Neural progenitor cell (in vitro differentiated cells): ENCODE measurements at regions not wholly inside any gene's neighbourhood (a gene's known extent, or its start where the extent isn't known, plus 50 kb on each side); places are given as distances from the start of the nearest gene placed in this dataset.

ENCODE experiments used
- DNase-seq: peaks from one replicate; pipeline ENCODE4 v3.0.0-alpha.2; 2016; ENCODE audit warnings: low spot score
- H2AFZ ChIP-seq: fragments of 200-600 bp; sonication (generic); replicated peaks from 2 replicates; pipeline ENCODE4 v1.6.1; 2016; ENCODE audit warnings: antibody characterized with exemption
- H3F3A ChIP-seq: fragments of 200-600 bp; sonication (generic); 2 replicates; pipeline ENCODE4 v1.6.1; 2016; ENCODE audit warnings: antibody characterized with exemption, low read depth
- H3K27ac ChIP-seq: fragments of 200-600 bp; sonication (generic); 2 replicates; pipeline ENCODE4 v1.5.1; 2016; ENCODE audit warnings: mild to moderate bottlenecking
- H3K27me3 ChIP-seq: fragments of 200-600 bp; sonication (generic); 2 replicates; pipeline ENCODE4 v1.6.1; 2016; ENCODE audit warnings: mild to moderate bottlenecking, moderate library complexity
- H3K36me3 ChIP-seq: fragments of 200-600 bp; sonication (generic); 2 replicates; pipeline ENCODE4 v1.5.1; 2016
- H3K4me1 ChIP-seq: fragments of 200-600 bp; sonication (generic); 2 replicates; pipeline ENCODE4 v1.6.1; 2016; ENCODE audit warnings: mixed run types
- H3K4me2 ChIP-seq: fragments of 200-600 bp; sonication (generic); 2 replicates; pipeline ENCODE4 v1.6.1; 2016
- H3K4me3 ChIP-seq: fragments of 200-600 bp; sonication (generic); 2 replicates; pipeline ENCODE4 v1.5.1; 2016
- H3K79me2 ChIP-seq: fragments of 200-600 bp; sonication (generic); 2 replicates; pipeline ENCODE4 v1.6.1; 2016; ENCODE audit warnings: low read depth
- H3K9ac ChIP-seq: fragments of 200-600 bp; sonication (generic); 2 replicates; pipeline ENCODE4 v1.6.1; 2016
- H3K9me3 ChIP-seq: fragments of 200-600 bp; sonication (generic); 2 replicates; pipeline ENCODE4 v1.5.1; 2016; ENCODE audit warnings: low read depth
- H4K20me1 ChIP-seq: fragments of 200-600 bp; sonication (generic); 2 replicates; pipeline ENCODE4 v1.6.1; 2016; ENCODE audit warnings: low read depth
- H3K27ac Mint-ChIP-seq: 3 replicates; pipeline ENCODE4 v1.8.0; 2021; ENCODE audit warnings: mixed read lengths
- H3K27me3 Mint-ChIP-seq: 2 replicates; pipeline ENCODE4 v1.8.0; 2022; ENCODE audit warnings: low read depth, mild to moderate bottlenecking, inconsistent platforms, moderate library complexity, mixed read lengths; ENCODE audit not compliant: insufficient read depth
- H3K36me3 Mint-ChIP-seq: 3 replicates; pipeline ENCODE4 v1.8.0; 2021; ENCODE audit warnings: mixed read lengths
- H3K4me1 Mint-ChIP-seq: 3 replicates; pipeline ENCODE4 v1.8.0; 2021; ENCODE audit warnings: mixed read lengths
- H3K4me3 Mint-ChIP-seq: 3 replicates; pipeline ENCODE4 v1.8.0; 2021; ENCODE audit warnings: mild to moderate bottlenecking, moderate library complexity, mixed read lengths
- H3K9me3 Mint-ChIP-seq: 3 replicates; pipeline ENCODE4 v1.8.0; 2020; ENCODE audit warnings: mixed read lengths
- EZH2 ChIP-seq: fragments of 200-600 bp; sonication (generic); IDR thresholded peaks from 2 replicates; pipeline ENCODE4 v1.6.1; 2017; ENCODE audit warnings: antibody characterized with exemption, mild to moderate bottlenecking, moderate library complexity
- EZH2phosphoT487 ChIP-seq: fragments of 200-600 bp; sonication (generic); IDR thresholded peaks from 2 replicates; pipeline ENCODE4 v1.6.1; 2017; ENCODE audit warnings: antibody characterized with exemption
- TF ChIP-seq, protein P1 (sequence below): fragments of 200-600 bp; sonication (generic); IDR thresholded peaks from 2 replicates; pipeline ENCODE4 v1.5.1; 2017; ENCODE audit warnings: antibody characterized with exemption, mild to moderate bottlenecking

DNA sequence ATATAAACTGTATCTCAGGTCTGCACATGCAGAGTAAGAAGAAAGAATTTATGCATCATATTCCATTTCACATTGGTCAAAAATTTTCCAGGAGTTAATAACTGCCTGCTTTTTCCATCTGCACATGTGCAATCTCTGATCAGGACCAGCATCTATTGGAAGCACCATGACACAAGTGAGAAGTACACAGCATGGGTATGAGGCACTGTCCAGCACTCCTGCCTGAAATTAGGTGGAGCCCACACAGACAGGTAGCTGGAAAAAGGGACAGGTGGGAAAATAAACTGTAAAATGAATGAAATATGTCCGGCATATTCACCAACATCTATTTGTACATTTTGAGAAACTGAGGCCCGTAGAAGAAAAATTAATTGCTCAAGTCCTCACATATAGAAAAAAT is 609.2 kb upstream of the NXPH2 start:
- Mint-ChIP-seq H3K9me3 (peaks cover 2% of the 10 kb centered on the region), H3K36me3 (no peaks in the 10 kb centered on the region), H3K27me3 (no peaks in the 10 kb centered on the region), H3K27ac (no peak overlapping the region), H3K4me3 (no peak overlapping the region), H3K4me1 (no peaks in the 10 kb centered on the region)
- Histone ChIP-seq H3K27me3 (no peaks in the 10 kb centered on the region), H3K36me3 (no peaks in the 10 kb centered on the region), H3K4me2 (no peak overlapping the region), H2AFZ (no peak overlapping the region), H4K20me1 (no peaks in the 10 kb centered on the region), H3K79me2 (no peaks in the 10 kb centered on the region), H3K9ac (no peak overlapping the region), H3F3A (no peaks in the 10 kb centered on the region), H3K4me1 (no peaks in the 10 kb centered on the region), H3K4me3 (no peak overlapping the region), H3K9me3 (no peaks in the 10 kb centered on the region), H3K27ac (no peak overlapping the region)
- TF ChIP-seq EZH2phosphoT487, result no peak
- TF ChIP-seq, protein P1, sequence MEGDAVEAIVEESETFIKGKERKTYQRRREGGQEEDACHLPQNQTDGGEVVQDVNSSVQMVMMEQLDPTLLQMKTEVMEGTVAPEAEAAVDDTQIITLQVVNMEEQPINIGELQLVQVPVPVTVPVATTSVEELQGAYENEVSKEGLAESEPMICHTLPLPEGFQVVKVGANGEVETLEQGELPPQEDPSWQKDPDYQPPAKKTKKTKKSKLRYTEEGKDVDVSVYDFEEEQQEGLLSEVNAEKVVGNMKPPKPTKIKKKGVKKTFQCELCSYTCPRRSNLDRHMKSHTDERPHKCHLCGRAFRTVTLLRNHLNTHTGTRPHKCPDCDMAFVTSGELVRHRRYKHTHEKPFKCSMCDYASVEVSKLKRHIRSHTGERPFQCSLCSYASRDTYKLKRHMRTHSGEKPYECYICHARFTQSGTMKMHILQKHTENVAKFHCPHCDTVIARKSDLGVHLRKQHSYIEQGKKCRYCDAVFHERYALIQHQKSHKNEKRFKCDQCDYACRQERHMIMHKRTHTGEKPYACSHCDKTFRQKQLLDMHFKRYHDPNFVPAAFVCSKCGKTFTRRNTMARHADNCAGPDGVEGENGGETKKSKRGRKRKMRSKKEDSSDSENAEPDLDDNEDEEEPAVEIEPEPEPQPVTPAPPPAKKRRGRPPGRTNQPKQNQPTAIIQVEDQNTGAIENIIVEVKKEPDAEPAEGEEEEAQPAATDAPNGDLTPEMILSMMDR, result no peak
- no peak for TF ChIP-seq EZH2
- DNase-seq, result no peak

DNA sequence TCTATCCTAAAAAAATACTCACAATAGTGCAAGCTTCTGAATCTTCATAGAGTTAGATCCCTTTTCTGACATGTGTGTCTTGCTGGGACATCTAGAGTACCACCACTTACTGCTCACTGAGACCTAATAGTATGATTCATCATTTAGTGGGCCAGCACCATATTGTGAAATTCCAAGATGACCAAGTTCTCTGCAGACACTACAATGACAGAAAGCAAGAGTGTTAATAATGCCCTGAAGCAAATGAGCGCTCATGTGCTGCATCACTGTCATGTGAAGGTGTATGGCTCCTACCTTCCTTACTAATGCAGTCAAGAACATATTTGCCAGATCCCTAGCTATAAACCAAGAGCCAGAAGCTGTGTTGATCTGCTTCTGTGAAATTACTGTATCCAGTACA is 606.2 kb upstream of the NXPH2 start:
- no peaks in the 10 kb centered on the region for H3K27me3 Mint-ChIP-seq
- no peak overlapping the region for H3K27ac ChIP-seq
- peaks cover 2% of the 10 kb centered on the region for H3K9me3 Mint-ChIP-seq
- TF ChIP-seq EZH2 (no peak), EZH2phosphoT487 (no peak)
- TF ChIP-seq, protein P1, result no peak
- no peaks in the 10 kb centered on the region for H3K36me3 Mint-ChIP-seq
- no peaks in the 10 kb centered on the region for H3K4me1 ChIP-seq
- H3K27me3 ChIP-seq, result no peaks in the 10 kb centered on the region
- no peak overlapping the region for H3K4me3 ChIP-seq
- no peak overlapping the region for H2AFZ ChIP-seq
- no peak overlapping the region for H3K27ac Mint-ChIP-seq
- H3K9me3 ChIP-seq, result no peaks in the 10 kb centered on the region
- H3K4me2 ChIP-seq, result no peak overlapping the region
- no peaks in the 10 kb centered on the region for H3K36me3 ChIP-seq
- H3K4me3 Mint-ChIP-seq, result no peak overlapping the region
- H3K9ac ChIP-seq, result no peak overlapping the region
- H3F3A ChIP-seq, result no peaks in the 10 kb centered on the region
- no peaks in the 10 kb centered on the region for H3K4me1 Mint-ChIP-seq
- no peaks in the 10 kb centered on the region for H4K20me1 ChIP-seq
- H3K79me2 ChIP-seq, result no peaks in the 10 kb centered on the region
- no peak for DNase-seq

DNA sequence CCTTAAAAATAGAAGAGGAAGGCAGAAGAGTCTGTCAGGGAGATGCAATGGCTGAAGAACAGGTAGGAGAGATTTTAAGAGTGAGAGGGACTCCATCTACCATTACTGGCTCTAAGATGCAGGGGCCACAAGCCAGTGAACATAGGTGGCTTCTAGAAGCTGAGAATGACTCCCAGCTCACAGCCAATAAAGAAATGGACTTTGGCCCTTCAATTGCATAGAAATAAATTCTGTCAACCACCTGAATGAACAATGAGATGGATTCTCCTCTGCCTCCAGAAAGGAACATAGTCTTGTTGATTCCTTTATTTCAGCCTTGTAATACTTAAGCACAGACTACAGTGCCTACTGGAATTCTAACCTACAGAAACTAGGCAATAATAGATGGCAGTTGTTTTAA is 603.3 kb upstream of the NXPH2 start:
- Histone ChIP-seq H3K36me3 (no peaks in the 10 kb centered on the region), H3K79me2 (no peaks in the 10 kb centered on the region), H3K9ac (no peak overlapping the region), H4K20me1 (no peaks in the 10 kb centered on the region), H3K27me3 (no peaks in the 10 kb centered on the region), H3K9me3 (no peaks in the 10 kb centered on the region), H3K27ac (no peak overlapping the region), H2AFZ (no peak overlapping the region), H3K4me3 (no peak overlapping the region), H3K4me1 (no peaks in the 10 kb centered on the region), H3K4me2 (no peak overlapping the region), H3F3A (no peaks in the 10 kb centered on the region)
- Mint-ChIP-seq H3K36me3 (no peaks in the 10 kb centered on the region), H3K27ac (no peak overlapping the region), H3K9me3 (peaks cover 2% of the 10 kb centered on the region), H3K27me3 (no peaks in the 10 kb centered on the region), H3K4me1 (no peaks in the 10 kb centered on the region), H3K4me3 (no peak overlapping the region)
- DNase-seq, result no peak
- no peak for TF ChIP-seq EZH2
- TF ChIP-seq, protein P1, result no peak
- no peak for TF ChIP-seq EZH2phosphoT487

DNA sequence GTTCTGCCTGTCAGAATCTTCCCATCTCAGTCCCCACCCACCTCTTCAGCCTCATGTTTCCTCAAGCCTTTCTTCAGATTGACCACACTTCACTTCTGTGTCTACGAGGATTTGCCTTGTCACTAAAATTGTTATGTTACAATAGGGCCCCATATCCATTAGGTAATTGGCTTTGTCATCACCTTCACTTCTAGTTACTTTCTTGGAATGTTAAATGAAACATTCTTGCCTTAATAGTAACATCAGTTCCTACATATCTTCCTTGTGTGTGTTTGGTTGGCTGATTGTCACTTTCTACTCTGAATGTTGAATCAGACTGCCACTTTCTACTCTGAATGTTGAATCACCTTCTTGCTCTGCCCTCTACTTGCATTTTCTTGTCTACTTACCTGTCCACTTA is 599.9 kb upstream of the NXPH2 start:
- DNase-seq, result no peak
- H3K9me3 ChIP-seq, result no peaks in the 10 kb centered on the region
- Mint-ChIP-seq H3K4me1 (no peaks in the 10 kb centered on the region), H3K27me3 (no peaks in the 10 kb centered on the region), H3K9me3 (no peaks in the 10 kb centered on the region), H3K36me3 (no peaks in the 10 kb centered on the region), H3K4me3 (no peak overlapping the region), H3K27ac (no peak overlapping the region)
- H3K27me3 ChIP-seq, result no peaks in the 10 kb centered on the region
- H2AFZ ChIP-seq, result no peak overlapping the region
- H3K36me3 ChIP-seq, result no peaks in the 10 kb centered on the region
- H3K27ac ChIP-seq, result no peak overlapping the region
- H3K9ac ChIP-seq, result no peak overlapping the region
- no peak for TF ChIP-seq EZH2phosphoT487
- TF ChIP-seq, protein P1, result no peak
- TF ChIP-seq EZH2, result no peak
- H3K79me2 ChIP-seq, result no peaks in the 10 kb centered on the region
- no peak overlapping the region for H3K4me3 ChIP-seq
- H3K4me1 ChIP-seq, result no peaks in the 10 kb centered on the region
- H3K4me2 ChIP-seq, result no peak overlapping the region
- no peaks in the 10 kb centered on the region for H3F3A ChIP-seq
- no peaks in the 10 kb centered on the region for H4K20me1 ChIP-seq
